HG02623 (cell line): ENCODE measurements at regions not wholly inside any gene's neighbourhood (a gene's known extent, or its start where the extent isn't known, plus 50 kb on each side); places are given as distances from the start of the nearest gene placed in this dataset.
"Not testable (repeated sequence)": the region's sequence is repeated elsewhere in the genome, so short reads cannot be mapped to it uniquely, and the experiment has no call there.

Experiments used
- ATAC-seq: cut with Tn5 transposase; IDR thresholded peaks from one replicate; pipeline ENCODE4 v1.9.1; 2021; ENCODE audit warnings: moderate library complexity; ENCODE audit not compliant: unreplicated experiment

GRCh38 chr7:68706291-68706690, 892.0 kb upstream of the AUTS2 start:
- no peak for ATAC-seq

GRCh38 chr7:68707159-68707558, 891.1 kb upstream of the AUTS2 start:
- ATAC-seq: no peak

DNA sequence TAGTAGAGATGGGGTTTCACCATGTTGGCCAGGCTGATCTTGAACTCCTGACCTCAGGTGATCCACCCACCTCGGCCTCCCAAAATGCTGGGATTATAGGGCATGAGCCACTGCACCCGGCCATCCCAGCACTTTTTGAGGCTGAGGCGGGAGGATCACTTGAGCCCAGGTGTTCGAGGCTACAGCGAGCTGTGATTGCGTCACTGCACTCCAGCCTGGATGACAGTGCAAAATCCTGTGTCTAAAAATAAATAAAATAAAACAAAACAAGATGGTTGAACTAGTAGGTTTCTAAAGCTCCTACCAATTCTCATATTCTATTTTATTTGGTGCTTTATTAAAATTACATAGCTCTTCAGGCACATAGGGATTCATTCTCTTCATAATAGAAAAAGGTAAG, 890.3 kb upstream of the AUTS2 start:
- ATAC-seq: no peak

DNA sequence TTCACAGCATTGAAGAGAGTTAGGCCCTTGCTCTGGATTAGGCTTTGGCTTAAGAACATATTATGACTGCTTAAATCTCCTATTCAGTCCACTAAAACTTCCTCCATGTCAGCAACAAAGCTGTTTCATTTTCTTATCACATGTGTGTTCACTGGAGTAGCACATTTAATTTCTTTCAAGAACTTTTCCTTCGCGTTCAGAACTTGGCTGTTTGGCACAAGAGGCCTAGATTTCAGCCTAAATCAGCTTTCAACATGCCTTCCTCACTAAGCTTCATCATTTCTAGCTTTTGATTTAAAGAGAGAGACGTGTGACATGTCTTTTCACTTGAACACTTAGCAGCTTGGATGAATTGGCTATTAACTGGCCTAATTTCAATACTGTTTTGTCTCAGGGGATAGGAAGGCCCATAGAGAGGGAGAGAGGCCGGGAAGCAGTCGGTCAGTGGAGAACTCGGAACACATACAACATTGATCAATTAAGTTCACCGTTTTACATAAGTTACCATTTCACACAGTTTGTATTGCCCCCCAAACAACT, 885.2 kb upstream of the AUTS2 start:
- no peak for ATAC-seq

- not testable (repeated sequence) for ATAC-seq
Measured at GRCh38 chr7:68714135-68714534, 884.1 kb upstream of the AUTS2 start.

- no peak for ATAC-seq
Measured at GRCh38 chr7:68715907-68716306, 882.4 kb upstream of the AUTS2 start.

- no peak for ATAC-seq
Measured at GRCh38 chr7:68717176-68717575, 881.1 kb upstream of the AUTS2 start.

DNA sequence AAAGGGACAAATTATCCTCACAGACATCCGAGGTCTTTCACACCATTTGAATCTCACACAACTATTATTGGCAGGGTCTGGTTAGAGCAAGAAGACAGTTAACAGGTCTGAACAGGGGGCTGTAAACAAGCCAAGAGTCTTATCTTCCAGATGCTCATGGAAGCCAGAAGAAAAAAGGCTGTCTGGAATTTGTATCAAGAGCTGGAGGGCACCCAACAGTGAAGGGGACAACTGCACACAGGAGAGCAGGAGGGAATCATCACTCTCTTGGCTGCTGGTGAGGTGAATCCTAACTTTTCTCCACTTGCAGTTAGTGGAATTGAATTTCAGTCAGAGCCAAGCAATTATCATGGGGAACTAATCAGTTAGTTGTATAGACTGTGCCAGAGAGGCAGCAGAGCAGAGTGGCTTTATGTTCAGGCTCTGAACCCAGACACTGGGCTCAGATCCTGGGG, 880.2 kb upstream of the AUTS2 start:
- ATAC-seq: no peak

- no peak for ATAC-seq
Measured at GRCh38 chr7:68720697-68721096, 877.6 kb upstream of the AUTS2 start.

- ATAC-seq: no peak
Measured at GRCh38 chr7:68722044-68722443, 876.2 kb upstream of the AUTS2 start.

- no peak for ATAC-seq
Measured at GRCh38 chr7:68724965-68725364, 873.3 kb upstream of the AUTS2 start.

DNA sequence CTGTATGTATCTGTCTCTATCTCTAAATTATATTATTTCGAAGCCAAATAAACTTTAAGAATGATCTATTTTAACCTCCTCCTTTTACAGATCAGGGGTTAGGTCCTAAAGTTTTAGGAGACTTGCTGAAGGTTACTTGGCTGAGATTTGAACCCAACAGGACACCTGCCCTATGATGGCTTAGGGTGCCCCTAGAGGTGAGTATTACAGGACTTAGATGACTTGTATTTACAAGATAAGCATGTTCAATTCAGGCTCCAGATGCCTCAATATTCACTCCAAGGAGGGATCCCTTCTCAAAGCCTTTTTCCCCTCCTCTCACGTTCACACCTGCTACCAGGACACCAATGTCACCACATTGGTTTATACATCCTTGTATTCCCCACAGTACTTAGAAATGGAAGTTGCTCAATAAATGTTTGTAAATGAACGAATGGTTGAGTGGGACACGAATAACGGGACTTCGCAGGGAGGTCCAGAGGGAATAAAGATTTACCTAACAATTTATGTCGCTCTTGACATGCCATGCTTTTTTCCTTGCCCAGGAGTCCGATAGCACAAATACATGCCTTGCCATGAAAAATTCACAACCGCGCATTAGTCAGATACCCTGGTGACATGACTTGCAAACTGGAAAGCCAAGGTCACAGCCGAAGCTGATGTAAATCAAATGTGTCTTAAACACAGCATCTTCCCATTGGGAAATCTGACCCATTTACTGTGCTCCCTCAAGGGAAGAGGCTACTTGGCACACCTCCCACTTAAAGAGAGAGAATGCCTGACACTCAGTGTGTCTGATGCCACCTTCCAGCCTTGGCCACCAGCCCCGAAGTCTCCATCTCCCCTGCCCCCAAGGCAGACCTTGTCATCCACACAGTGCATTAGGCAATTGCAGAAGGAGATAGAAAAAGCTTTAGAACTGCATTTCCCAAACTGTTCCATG, 872.2 kb upstream of the AUTS2 start:
- ATAC-seq: no peak

GRCh38 chr7:68728720-68729119, 869.6 kb upstream of the AUTS2 start:
- ATAC-seq: not testable (repeated sequence)

DNA sequence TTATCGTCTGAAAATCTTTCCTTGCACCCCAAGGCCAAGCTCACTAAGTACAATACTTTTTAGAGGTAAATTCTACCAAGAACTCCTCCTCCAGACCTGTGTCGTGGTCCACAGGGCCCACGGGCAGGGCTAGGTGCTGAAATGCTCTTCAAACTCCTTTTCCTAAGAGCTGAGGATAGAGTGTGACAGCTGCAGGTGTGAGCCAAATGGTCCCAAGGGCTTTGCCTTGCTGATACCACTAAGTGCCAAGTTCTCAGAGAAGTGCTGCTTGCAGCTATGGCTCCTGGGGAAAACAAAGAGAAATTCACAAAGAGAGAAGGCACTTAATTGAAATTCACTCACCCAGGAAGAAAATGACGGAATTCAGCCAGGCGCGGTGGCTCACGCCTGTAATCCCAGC, 868.9 kb upstream of the AUTS2 start:
- no peak for ATAC-seq

DNA sequence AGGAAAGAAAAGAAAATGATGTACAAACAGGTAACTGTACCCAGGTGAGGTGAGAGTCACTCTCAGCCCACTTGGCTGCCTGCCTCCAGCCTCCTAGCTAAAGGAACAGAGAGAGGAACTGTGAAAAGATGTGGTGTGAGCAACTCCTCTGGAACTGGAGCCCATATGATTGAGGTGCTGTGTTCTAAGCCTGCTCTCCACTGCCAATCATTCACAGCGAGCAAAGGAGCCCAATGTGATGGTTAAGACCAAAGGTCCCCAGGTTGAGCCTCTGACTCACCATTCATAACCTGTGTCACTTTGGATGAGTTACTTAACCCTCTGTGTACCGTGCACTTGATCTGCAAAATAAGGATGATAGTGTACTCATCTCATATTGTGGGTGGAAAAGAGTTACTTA, 868.1 kb upstream of the AUTS2 start:
- no peak for ATAC-seq

GRCh38 chr7:68730964-68731363, 867.3 kb upstream of the AUTS2 start:
- no peak for ATAC-seq

DNA sequence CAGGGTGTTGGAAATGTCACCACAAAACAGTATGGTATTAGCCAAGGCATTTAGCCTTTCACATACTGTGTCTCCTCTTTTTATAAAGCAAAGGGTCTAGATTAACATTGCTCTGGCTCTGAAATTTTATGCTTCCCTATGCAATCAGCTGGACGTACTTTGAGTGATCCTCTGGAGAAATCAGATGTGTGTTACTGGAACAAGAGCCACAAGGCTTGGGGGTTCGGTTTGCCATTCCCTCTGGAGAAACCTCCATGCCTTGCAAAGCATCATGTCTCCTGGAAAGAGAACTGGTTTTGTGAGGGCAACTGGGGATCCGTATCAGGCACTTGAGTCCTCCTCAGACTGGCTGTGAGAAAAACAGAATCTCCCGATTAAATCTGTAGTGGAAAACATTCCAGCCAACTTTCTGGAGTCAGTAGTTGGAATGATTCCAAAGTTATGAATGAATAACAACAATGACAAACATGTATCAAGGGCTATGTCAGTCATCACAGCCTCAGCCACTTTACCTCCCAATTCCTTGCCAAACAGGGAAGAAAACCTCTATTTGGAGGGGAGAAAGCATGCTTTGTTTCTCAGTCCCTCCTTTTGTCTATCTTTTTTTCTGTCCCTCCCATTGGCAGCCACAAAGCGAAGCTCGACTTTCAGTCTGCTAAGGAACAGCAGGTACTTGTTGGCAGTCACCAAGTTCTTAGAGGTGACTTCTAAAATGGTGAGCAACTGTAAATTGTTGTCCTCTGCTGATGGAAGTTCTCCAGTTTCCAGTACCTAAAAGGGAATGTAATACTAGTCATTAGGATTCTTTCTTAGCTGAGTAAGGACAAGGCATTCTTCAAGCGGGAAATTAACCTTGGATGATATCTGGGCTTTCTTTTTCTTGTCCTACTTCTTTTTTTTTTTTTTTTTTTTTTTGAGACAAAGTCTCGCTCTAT, 864.8 kb upstream of the AUTS2 start:
- no peak for ATAC-seq

- no peak for ATAC-seq
Measured at GRCh38 chr7:68734431-68734830, 863.8 kb upstream of the AUTS2 start.

DNA sequence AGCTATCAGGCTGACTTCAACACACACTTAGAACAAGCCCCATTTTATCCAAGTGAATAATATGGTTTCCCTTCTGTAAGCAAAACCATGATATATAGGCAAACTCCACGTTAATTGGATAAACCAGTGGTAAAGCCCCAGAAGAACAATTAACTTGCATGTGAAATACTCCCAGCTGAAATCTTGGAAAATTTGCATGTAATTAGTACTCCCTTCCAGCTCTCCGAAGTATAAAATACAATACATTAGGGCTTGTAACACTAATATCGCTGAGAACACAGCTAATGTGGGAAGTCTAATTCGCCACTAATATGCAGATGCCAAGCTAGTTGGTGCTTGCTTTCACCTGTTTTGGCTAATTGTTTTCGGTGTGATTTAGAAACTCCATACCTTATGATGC, 859.0 kb upstream of the AUTS2 start:
- no peak for ATAC-seq

DNA sequence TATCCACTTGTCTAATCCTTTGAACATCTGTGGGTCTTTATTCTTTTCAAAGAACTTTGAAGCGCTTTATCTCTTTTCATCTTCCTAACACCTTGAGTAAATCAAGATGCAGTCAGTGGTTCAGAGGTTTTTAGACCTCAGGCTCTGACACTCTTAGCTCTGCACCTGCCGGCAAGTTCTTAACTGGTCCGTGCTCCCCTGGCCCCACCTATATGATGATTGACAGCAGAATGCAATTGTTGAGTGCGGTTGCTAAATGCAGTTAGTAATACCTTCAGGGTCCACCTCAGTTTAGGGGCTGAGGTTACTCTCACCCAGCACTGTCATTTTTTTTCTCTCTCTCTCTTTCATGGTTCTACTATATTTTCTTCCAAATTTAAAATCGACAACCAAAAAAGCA, 854.2 kb upstream of the AUTS2 start:
- ATAC-seq: no peak
